NCI-H1105 treated with DMSO at 0.1 percent for 48 hours (cell line): ENCODE measurements at regions not wholly inside any gene's neighbourhood (a gene's known extent, or its start where the extent isn't known, plus 50 kb on each side); places are given as distances from the start of the nearest gene placed in this dataset.

Source experiments
- DNase-seq: peaks from one replicate; lab custom pipeline; 2025; lab: John Stamatoyannopoulos, UW

DNA sequence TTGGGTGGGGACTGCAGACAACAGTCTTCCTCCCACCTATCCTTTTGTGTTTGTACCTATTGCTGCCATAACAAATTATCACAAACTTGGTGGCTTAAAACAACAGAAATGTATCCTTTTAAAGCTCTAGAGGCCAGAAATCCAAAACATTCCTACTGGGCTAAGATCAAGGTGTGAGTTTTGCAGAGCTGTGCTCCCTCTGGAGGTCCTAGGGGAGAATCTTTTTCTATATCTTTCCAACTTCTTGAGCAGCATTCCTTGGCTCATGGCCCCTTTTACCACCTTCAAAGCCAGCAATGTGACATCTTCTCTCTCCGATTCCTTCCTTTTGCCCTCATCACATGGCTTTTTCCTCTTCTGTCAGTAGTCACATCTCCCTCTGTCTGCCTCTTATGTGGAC is 190.6 kb downstream of the TTC8 start:
- DNase-seq: no peak

DNA sequence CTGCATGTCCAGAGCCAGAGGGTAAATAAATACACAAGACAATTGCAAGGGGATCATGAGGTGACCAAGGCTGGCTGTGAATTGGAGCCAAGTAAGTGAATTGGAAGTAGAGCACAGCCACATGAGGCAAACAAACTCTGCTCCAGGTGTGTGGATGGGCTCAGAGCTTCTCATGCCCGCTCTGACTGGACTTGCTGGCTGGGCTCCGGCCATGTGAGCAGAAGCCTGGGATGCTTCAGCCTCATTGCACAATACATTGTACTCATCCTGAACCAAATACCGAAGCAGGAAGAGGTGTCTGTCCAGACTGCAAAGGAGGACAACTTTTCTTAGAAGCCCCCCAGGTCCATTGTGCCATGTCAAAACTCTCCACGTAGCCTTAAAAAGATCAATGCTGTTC is 193.0 kb downstream of the TTC8 start:
- DNase-seq: no peak

DNA sequence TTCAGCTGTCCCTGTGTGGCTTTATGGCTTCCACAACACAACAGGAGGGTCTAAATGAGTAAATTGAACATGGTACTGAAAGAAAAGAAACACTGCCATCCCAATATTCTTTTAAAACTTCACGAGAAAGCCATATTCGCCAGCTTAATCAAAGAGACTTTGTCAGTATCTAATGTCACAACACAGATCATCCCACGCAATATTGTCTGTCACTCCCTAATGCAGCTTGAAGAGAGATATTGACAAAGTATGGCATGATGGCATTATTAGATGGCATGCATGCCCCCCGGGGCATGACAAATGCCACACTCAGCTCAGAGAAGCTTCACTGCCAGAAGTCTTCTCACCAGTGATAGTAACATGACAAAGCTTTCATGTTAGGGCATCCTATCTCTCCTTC is 197.8 kb downstream of the TTC8 start:
- DNase-seq: no peak

DNA sequence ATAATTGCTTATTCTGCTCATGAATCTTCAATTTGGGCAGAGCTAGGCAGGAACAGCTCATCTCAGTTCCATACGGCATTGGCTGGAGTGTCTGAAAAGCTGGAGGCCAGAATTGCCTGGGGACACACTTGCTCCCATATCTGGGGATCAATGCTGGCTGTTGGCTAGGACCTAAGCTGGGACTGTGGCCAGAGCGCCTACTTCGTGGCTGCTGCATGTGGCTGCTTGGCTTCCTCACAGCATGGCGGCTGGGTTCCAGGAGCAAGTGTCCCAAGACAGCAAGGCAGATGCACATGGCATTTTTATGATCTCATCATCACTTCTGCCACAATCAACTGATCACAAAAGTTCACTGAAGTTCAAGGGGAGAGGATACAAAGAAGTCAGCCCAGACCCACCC is 200.2 kb downstream of the TTC8 start:
- DNase-seq: no peak

DNA sequence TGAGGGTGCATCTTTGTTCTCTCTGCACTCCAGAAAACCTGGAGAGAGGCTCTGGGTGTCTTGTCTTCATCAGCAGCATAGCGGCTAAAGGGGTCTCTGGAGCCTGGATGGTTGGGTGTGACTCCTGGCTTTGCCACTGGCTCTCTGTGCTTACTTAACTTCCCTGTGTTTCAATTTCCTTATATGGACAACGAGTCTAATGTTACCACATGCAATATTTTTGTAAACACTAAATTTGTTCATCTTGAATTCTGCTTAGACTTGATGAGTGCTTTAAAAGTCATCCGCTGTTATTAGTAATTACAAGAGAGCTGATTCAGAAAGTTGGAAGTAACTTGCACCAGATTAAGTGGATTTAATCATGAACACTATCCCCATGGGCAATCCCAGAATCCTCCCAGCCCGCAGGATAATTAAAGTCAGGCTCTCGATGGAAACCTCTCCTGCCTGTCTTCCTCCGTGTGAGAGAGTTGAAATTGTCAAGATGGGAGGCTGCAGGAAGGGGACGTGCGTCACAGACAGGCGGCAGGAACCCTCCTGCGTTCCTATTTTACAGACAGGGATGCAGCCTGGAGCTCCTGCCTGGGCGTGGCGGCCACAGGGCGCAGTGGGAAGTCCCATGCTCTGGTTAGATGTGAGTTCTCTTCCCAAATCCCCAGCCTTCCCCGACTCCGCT is 201.2 kb downstream of the TTC8 start:
- no peak for DNase-seq

DNA sequence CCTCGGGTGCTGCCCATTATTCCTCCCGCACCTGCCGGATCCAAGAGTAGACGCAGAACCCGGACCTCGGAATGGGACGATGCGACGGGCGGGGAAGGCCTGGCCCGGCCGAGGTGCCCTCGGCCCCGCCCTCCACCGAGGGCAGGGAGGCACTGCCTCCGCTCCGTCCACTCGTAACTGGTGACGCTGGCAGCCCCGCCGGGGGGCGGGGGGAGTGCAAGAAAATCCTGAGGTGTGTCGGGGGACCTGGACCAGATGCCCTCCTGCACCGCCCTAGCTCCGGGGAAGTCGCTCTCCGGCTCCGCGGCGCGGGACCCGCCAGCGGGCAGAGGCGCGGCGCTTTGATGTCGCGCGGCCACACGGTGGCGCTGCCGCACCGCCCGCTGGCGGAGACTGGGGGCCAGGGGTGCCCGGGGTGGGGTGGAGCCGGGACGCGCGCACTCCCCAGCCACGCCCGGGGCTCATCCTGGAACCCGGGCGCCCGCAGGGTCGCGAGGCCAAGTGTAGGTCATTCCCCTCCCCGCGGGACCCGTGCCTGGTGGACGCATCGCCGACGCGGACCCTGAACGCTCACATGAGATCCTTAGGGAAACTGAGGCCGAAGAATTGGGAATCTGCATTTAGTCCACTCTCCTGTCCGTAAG is 202.8 kb downstream of the TTC8 start:
- DNase-seq: no peak

DNA sequence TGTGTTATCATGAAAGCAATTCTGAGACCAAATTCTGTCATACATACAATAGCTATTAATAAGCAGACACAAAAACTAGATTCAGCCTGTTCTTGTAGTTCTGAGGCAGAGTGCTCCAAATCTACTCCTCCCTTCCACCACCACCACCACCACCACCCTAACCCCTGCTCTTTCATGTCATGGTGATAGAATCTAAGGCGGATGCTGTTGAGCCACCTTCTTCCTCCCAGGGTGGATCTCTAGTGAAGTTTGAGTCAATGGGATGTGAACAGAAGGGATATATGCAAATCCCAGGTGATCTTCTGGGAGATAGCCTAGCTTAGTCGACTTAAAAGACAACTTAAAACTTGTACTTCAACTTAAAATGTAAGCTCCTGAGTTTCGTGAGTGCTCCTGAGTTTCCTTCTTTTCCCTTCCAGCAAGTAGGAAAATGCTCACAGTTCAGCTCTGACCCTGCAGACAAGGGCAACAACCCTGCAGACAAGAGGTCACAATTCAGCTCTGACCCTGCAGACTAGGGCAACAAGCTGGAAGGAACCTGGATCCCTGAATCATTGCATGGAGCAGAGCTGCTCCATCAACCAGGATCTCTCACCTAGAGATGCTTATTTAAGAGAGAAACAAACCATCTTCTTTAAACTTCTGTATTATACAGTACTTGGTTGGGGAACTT is 204.1 kb downstream of the TTC8 start:
- no peak for DNase-seq

DNA sequence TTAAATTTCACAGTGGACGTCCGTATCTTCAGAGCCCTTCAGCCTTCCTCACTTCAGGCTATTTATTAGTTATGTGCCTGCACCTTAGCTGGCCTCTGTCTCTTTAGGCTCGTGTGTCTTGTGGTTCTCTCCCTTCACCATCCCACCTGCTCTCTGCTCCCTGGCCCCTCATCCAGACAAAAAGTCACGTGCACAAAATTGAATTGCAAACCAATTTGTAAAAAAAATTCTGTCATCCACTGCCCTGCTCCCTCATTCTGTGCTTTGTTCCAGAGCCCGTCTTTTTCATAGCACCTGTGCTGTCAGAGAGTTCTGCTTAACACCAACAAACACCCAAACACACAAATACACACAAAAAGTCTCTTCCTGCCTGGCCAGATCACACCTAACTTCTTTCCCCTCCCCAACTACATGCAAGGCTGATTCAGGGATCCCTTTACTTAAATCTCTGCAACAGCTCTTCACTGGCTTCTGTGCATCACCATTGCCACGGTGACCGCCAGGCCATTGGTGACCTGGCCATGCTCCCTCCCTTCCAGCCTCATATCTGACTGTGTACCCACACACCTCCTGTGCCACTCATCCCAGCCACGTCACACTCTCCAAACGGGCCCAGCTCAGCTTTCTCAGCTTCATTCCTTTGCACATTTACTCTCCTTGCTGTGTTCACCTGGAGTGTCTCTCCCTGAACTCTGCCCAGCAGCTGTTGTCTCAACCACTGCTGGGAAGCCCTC is 205.7 kb downstream of the TTC8 start:
- no peak for DNase-seq

DNA sequence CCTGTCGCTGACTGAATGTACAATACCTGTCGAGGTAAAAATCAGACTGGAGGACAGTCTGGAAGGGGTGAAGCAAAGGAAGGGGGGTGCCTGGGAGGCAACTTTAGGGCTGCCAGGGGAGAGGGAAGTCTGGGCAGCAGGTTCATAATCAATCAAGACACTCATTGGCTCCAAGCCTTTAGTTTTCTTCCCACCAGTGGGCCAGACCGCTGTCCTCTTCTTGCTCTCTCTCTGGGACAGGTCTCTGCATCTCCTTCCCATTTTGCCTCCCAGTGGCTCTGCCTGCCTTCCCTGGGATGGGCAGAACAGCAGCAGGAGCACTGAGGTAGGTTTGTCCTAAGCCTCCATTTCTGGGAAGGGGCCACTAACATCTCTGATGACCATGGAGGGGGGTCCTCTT is 206.5 kb downstream of the TTC8 start:
- DNase-seq: no peak

DNA sequence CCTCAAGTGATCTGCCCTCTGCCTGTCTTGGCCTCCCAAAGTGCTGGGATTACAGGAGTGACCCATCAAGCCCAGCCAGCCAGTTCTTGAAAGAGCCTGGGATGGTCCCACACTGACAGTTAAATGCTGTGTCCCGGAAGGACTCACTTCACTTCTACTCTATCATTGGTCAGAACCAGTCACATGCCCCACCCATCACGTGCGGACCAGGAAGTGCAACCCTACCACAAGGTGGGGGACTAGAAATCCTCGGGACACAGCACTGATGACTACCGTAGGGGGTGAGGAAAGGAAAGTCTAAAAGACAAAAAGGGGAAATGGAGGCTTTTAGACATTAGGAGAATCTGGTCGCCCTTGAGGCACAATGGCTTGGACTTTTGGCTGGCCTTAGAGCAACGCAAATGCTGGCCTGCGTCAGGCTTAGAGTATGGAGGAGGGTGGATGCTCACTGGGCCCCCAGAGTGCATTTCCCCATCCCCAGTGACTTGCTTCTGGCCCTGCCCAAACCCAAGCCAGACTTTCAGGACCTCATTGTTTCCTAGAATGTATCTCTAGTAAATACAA is 207.7 kb downstream of the TTC8 start:
- no peak for DNase-seq

DNA sequence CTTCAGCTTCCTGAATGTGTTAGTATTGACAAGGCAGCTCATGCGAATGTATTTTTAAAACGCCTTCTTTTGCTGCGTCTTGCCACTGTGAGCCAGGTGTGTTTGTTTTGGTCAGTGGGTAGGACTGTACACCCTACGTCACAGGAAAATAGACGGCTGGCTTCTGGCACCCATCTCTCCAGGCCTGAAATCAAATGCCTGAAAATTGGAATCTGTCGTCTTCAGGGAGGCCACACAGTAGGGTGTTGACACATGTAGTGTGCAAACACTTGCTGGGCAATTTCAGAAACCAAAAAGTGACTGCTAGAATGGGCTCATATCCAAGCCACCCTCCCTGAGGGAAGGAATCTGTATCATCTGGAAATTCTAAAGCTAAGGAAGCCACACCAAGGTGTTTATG is 209.3 kb downstream of the TTC8 start:
- no peak for DNase-seq

DNA sequence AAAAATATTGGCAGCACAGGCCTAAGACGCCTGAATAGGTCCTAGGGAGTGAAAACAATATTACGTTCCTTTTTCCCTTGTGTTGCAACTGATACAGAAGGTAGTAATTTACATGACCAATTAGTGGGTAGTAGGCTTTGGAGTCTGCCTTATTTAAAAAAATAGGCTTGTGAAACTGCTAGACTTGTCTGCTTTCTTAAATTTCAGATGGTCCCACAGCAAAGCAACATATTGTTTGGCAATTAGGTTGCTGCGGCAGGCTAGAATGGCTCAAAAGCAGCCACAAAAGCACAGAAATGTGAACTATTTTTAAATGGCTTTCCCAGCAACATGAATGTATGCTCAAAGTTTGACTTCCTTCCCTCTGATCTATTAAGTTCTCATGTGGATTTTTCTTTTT is 211.9 kb downstream of the TTC8 start:
- DNase-seq: no peak

DNA sequence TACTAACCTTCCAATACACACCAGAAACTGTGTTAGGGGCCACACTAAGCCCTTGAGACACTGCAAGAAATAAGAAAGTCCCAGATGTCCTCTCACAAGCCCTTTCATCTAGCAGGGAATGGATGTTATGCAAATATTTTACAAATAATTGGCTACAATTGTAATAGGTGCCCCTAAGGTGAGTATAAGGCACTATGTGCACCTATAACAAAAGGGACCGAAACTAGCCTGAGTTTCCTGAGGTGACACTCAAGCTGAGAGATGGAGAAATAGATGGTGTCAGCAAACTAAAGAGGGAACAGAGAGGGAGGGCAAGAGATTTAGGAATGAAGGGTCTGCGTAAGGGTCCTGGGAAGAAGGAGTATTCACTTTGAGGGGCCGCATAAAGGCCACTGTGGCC is 212.6 kb downstream of the TTC8 start:
- no peak for DNase-seq

DNA sequence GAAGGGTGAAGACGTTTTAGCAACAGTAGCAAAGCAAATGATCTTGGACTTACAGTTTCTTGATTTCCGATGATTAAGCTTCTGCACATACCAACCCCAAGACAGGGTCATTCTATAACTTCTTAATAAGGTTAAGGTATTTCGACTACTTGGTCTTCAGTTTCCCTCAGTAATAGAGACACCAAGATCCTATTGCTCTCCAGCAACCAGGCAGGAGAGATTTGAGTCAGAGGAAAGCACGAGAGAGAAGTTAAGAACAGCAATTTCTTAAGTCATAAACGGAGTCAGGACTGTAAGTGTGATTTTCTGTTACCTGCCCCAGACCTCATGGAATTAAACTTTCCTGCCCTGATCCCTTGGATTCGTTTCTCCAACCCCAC is 215.6 kb downstream of the TTC8 start:
- no peak for DNase-seq

DNA sequence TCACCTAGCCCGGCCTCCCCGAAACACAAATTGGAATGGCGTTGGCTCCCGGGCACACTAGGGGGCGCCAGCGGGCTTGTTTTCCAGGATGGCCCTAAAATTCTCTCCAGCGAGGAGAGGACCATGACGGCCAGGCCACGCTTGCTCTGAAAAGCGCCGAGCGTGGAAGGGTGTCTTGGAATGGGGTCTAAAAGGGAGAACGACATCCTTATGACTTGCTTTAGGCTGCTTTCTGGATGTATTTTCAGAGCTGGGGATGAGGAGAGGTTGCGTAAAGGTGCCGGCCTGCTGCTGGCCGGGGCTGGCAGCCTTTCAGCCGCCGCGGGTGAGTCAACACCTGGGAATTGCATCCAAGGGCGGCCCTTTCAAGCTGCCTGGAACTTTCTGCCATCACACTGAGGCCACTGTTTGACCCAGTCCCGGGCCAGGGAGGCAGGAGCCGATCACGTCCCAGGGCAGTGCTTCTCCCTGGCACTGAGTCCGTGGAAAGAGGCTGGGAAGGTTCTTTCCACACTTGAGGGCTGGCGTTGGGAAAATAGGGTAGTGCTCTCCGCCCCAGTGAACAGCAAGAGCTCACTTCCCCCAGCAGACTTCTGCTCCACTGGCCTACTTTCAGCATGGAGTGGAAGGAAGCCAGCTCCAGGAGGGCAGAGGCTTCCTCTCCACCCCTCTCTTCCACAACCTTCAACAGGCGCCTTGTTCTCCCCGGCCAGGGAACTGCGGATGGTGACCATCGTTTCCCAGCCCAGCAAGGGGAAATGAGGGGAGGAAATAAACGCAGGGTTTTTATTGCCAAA is 216.2 kb downstream of the TTC8 start:
- DNase-seq: peak; percentile 96

DNA sequence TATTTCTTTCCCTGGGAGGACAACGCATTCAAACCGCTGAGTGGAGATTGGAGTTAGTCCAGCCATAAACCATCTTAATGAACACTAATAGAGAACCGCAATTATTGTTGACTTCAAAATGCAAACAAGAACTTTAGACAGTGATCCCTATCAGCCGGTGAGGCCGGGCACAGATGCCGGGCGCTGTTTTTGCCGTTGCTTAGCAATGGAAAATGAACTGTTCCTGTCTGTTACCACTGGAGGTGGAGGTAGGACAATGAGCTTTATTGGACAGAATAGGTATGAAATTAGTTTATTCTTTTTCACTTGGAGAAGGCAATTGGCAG is 216.8 kb downstream of the TTC8 start:
- peak; percentile 96 for DNase-seq

DNA sequence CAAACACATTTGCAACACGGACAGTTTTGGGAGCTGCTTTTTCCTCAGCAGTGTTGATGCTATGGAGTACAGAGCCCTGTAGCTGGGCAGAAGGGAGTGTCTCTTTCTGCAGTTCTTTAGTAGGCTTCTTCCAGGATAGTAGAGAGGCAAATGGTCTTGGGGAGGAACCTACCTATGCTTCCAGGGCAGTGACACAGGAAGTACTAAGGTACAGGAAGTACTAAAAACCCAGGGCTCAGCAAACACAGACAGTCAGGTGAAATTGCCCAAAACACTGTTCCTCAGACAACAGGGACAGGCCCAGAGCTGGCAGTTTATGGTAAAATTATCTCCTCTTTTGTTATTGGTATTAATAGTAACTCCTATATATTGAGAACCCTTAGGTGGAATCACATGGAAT is 217.6 kb downstream of the TTC8 start:
- no peak for DNase-seq

DNA sequence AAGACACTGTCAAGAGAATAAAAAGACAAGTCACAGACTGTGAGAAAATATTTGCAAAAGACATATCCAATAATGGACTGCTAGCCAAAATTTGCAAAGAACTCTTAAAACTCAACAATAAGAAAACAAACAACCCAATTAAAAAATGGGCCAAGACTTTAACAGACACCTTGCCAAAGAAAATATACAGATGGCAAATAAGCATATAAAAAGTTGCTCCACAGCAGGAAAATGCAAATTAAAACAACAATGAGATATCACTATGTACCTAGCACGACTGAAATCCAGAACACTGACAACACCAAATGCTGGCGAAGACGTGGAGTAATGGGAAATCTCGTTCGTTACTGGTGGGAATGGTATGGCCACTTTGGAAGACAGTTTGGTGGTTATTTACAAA is 228.9 kb downstream of the TTC8 start:
- no peak for DNase-seq

DNA sequence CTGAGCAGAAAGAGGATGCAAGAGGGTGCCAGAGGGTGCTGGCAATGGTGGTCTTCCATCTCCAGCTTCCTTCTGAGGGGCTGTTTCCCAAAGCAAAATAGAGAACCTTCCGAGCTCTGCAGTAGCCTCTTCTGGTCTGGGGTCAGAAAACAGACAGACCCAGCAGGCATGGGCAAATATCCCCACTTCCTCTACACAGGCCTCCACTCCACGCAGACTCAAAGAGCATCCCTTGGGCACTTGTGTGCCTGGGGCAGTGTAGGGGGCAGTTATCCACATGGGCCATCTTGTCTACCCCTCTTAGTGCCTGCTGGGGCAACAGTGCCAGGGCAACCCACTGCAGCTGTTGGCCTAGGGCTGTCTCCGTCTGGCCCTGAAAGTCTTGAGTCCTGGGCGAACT is 231.9 kb downstream of the TTC8 start:
- DNase-seq: no peak

DNA sequence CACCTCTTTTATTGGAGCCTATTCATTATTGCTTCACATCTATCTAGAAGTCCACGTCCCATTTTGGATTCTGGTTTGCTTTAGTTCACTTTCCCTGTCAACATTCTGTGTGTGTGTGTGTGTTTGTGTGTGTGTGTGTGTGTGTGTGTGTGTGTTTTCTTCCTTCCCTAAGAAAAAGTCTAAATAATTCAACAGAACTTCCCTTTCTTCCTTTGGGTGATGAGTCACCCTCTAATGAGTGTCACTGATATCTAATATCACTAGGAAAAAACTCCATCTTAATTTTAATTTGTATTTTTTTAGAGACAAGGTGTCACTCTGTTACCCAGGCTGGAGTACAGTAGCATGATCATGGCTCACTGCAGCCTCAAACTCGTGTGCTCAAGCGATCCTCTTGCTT is 234.2 kb downstream of the TTC8 start:
- DNase-seq: no peak

DNA sequence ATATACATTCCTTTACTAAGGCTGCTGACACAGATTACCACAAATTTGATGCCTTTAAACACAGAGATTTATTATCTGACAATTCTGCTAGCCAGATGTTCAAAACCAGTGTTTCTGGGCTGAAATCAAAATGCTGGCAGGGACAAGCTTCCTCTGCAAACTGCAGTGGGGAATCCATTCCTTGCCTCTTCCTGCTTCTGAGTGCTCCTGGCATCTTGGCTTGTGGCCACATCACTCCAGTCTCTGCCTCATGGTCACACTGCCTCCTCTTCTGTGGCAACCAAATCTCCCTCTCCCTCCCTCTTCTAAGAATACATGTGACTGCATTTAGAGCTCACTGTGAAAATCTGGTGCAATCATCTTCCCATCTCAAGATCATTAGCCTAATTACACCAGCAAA is 235.7 kb downstream of the TTC8 start:
- DNase-seq: no peak

DNA sequence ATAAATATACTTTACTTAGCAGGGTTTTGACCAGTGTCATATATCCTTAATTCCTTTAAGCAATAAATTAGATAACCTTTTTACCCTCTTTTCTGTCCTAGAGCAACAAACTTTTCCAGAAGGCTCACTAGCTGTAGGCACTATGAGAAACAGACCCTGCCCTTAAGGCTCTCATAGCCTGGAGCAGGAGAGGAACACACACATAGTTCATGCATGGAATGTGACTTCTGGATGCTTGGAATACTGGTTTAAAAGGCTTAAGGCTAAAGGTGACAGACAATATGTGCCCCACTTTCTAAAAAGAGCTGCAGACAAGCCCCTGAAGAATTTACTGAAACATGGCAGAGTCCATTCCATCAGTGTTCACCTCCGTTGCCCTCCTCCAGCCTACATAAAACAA is 237.2 kb downstream of the TTC8 start:
- DNase-seq: no peak
